Smooth muscle cell (in vitro differentiated cells): ENCODE measurements at regions not wholly inside any gene's neighbourhood (a gene's known extent, or its start where the extent isn't known, plus 50 kb on each side); places are given as distances from the start of the nearest gene placed in this dataset.
A peak's percentile ranks its signal among the peaks of the same experiment; 100 is the strongest.

Experiments
- DNase-seq: peaks from one replicate; lab custom pipeline; 2025; ENCODE audit not compliant: unreplicated experiment; lab: John Stamatoyannopoulos, UW
- H2AFZ ChIP-seq: fragments of 200-600 bp; sonication (generic); 2 replicates; pipeline ENCODE4 v1.6.0; 2016; ENCODE audit warnings: antibody characterized with exemption, low read depth, mild to moderate bottlenecking
- H3F3A ChIP-seq: fragments of 200-600 bp; sonication (generic); 2 replicates; pipeline ENCODE4 v1.6.0; 2017; ENCODE audit warnings: antibody characterized with exemption, low read depth
- H3K27ac ChIP-seq: fragments of 200-600 bp; sonication (generic); 2 replicates; pipeline ENCODE4 v1.5.1; 2016; ENCODE audit warnings: low read depth, mild to moderate bottlenecking
- H3K27me3 ChIP-seq: fragments of 200-600 bp; sonication (generic); 2 replicates; pipeline ENCODE4 v1.6.1; 2016; ENCODE audit warnings: low read depth, mild to moderate bottlenecking
- H3K36me3 ChIP-seq: fragments of 200-600 bp; sonication (generic); 2 replicates; pipeline ENCODE4 v1.5.1; 2016; ENCODE audit warnings: low read depth
- H3K4me1 ChIP-seq: fragments of 200-600 bp; sonication (generic); 2 replicates; pipeline ENCODE4 v1.5.1; 2016; ENCODE audit warnings: low read depth
- H3K4me2 ChIP-seq: fragments of 200-600 bp; sonication (generic); 2 replicates; pipeline ENCODE4 v1.6.0; 2016; ENCODE audit warnings: mild to moderate bottlenecking
- H3K4me3 ChIP-seq: fragments of 200-600 bp; sonication (generic); 2 replicates; pipeline ENCODE4 v1.5.1; 2016; ENCODE audit warnings: mild to moderate bottlenecking
- H3K79me2 ChIP-seq: fragments of 200-600 bp; sonication (generic); 2 replicates; pipeline ENCODE4 v1.6.0; 2016; ENCODE audit warnings: low read depth, mild to moderate bottlenecking
- H3K9ac ChIP-seq: fragments of 200-600 bp; sonication (generic); 2 replicates; pipeline ENCODE4 v1.6.0; 2016; ENCODE audit warnings: low read depth
- H3K9me3 ChIP-seq: fragments of 200-600 bp; sonication (generic); replicated peaks from 2 replicates; pipeline ENCODE4 v1.5.1; 2016; ENCODE audit warnings: low read depth
- H4K20me1 ChIP-seq: fragments of 200-600 bp; sonication (generic); 2 replicates; pipeline ENCODE4 v1.6.0; 2016; ENCODE audit warnings: low read depth
- WGBS: methylation state at CpG from one replicate; pipeline ENCODE4 v1.1.7; 2016; ENCODE audit warnings: low lambda C conversion rate; 5-methylcytosine and 5-hydroxymethylcytosine counted together
- TF ChIP-seq, protein P1 (sequence below): fragments of 200-600 bp; sonication (generic); IDR thresholded peaks from 2 replicates; pipeline ENCODE4 v1.5.1; 2017; ENCODE audit warnings: borderline replicate concordance, mild to moderate bottlenecking, antibody characterized with exemption; ENCODE audit not compliant: insufficient read depth, poor library complexity, severe bottlenecking

GRCh38 chr7:135855846-135856245 lies 107.2 kb upstream of the FAM180A start:
- no peak overlapping the region for H3K9ac ChIP-seq
- no peak overlapping the region for H2AFZ ChIP-seq
- H3K4me3 ChIP-seq, result no peak overlapping the region
- no peaks in the 10 kb centered on the region for H3K36me3 ChIP-seq
- H3K79me2 ChIP-seq, result no peaks in the 10 kb centered on the region
- H3K9me3 ChIP-seq, result no peaks in the 10 kb centered on the region
- peak overlapping the region; percentile 82 for H3K27ac ChIP-seq
- TF ChIP-seq, protein P1, sequence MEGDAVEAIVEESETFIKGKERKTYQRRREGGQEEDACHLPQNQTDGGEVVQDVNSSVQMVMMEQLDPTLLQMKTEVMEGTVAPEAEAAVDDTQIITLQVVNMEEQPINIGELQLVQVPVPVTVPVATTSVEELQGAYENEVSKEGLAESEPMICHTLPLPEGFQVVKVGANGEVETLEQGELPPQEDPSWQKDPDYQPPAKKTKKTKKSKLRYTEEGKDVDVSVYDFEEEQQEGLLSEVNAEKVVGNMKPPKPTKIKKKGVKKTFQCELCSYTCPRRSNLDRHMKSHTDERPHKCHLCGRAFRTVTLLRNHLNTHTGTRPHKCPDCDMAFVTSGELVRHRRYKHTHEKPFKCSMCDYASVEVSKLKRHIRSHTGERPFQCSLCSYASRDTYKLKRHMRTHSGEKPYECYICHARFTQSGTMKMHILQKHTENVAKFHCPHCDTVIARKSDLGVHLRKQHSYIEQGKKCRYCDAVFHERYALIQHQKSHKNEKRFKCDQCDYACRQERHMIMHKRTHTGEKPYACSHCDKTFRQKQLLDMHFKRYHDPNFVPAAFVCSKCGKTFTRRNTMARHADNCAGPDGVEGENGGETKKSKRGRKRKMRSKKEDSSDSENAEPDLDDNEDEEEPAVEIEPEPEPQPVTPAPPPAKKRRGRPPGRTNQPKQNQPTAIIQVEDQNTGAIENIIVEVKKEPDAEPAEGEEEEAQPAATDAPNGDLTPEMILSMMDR, result no peak
- no peaks in the 10 kb centered on the region for H3K27me3 ChIP-seq
- WGBS, result 5% methylated on average over 3 of the region's 3 CpGs
- peaks cover 12% of the 10 kb centered on the region for H3F3A ChIP-seq
- H3K4me2 ChIP-seq, result peak overlapping the region; percentile 50
- H3K4me1 ChIP-seq, result peaks cover 6% of the 10 kb centered on the region
- H4K20me1 ChIP-seq, result peaks cover 5% of the 10 kb centered on the region
- DNase-seq, result no peak

- no peaks in the 10 kb centered on the region for H3K36me3 ChIP-seq
- no peaks in the 10 kb centered on the region for H3K79me2 ChIP-seq
- H3K27ac ChIP-seq, result peak overlapping the region; percentile 43
- WGBS, result 71% methylated on average over 2 of the region's 2 CpGs
- H3K4me2 ChIP-seq, result no peak overlapping the region
- no peak for DNase-seq
- H3K9me3 ChIP-seq, result no peaks in the 10 kb centered on the region
- no peaks in the 10 kb centered on the region for H3K27me3 ChIP-seq
- H3K9ac ChIP-seq, result no peak overlapping the region
- no peak overlapping the region for H3K4me3 ChIP-seq
- no peak overlapping the region for H2AFZ ChIP-seq
- H3K4me1 ChIP-seq, result peaks cover 6% of the 10 kb centered on the region
- peaks cover 12% of the 10 kb centered on the region for H3F3A ChIP-seq
- peaks cover 5% of the 10 kb centered on the region for H4K20me1 ChIP-seq
- TF ChIP-seq, protein P1, result no peak
These were observed 104.9 kb upstream of the FAM180A start for GRCh38 chr7:135853499-135853898.

DNA sequence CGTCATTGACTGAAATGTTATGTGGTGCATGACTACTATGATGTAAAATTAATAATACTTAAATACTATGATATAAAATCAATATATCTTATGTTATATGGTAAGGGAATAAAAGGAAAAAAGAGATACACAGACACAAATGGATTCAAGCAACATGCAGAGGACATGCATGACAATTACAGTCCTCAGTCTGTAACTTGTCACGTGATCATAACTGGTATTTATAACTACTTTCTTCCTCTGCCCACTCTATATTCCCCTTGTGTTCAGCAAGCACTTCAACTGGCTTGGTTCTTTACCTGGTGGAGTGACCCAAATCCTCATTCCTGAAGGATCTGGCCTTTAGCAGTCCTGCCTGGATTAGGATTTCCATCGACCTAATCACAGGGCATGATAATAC lies 104.4 kb upstream of the FAM180A start:
- Histone ChIP-seq H3K36me3 (no peaks in the 10 kb centered on the region), H3K27me3 (no peaks in the 10 kb centered on the region), H3K9me3 (no peaks in the 10 kb centered on the region), H2AFZ (no peak overlapping the region), H4K20me1 (peaks cover 5% of the 10 kb centered on the region), H3K4me1 (peaks cover 6% of the 10 kb centered on the region), H3F3A (peaks cover 12% of the 10 kb centered on the region), H3K4me3 (no peak overlapping the region), H3K27ac (peak overlapping the region; percentile 43), H3K4me2 (no peak overlapping the region), H3K9ac (no peak overlapping the region), H3K79me2 (no peaks in the 10 kb centered on the region)
- 90% methylated on average over 3 of the region's 3 CpGs for WGBS
- no peak for DNase-seq
- TF ChIP-seq, protein P1, result no peak

GRCh38 chr7:135847242-135847641 lies 98.6 kb upstream of the FAM180A start:
- Histone ChIP-seq H3K9me3 (no peaks in the 10 kb centered on the region), H3K4me3 (no peak overlapping the region), H2AFZ (no peak overlapping the region), H3K79me2 (no peaks in the 10 kb centered on the region), H3K4me1 (no peaks in the 10 kb centered on the region), H3K9ac (no peak overlapping the region), H4K20me1 (no peaks in the 10 kb centered on the region), H3K4me2 (no peak overlapping the region), H3K27ac (no peak overlapping the region), H3F3A (no peaks in the 10 kb centered on the region), H3K36me3 (no peaks in the 10 kb centered on the region), H3K27me3 (no peaks in the 10 kb centered on the region)
- WGBS, result 83% methylated on average over 2 of the region's 2 CpGs
- no peak for DNase-seq
- TF ChIP-seq, protein P1, result no peak
